ENCODE measurements at regions not wholly inside any gene's neighbourhood (a gene's known extent, or its start where the extent isn't known, plus 50 kb on each side); places are given as distances from the start of the nearest gene placed in this dataset.
"Not testable (repeated sequence)": the region's sequence is repeated elsewhere in the genome, so short reads cannot be mapped to it uniquely, and the experiment has no call there.

GRCh38 chr16:87035053-87035452 lies 282.1 kb downstream of the C16orf95 start:
- Histone ChIP-seq H4K20me1 (ENCODE audit: insufficient read depth, low read length) (no peaks in the 10 kb centered on the region), H3K9ac (ENCODE audit: low read depth, low read length) (no peak overlapping the region), H2AFZ (ENCODE audit: low read depth, low read length) (no peak overlapping the region), H3K9me3 (ENCODE audit: insufficient read depth, low read length, severe bottlenecking) (no peaks in the 10 kb centered on the region), H3K4me1 (ENCODE audit: insufficient read depth, low read length) (no peaks in the 10 kb centered on the region), H3K27ac (ENCODE audit: low read length) (no peak overlapping the region), H3K4me3 (ENCODE audit: low read depth in 1 of 2, low read length in 2 of 2) (no peak overlapping the region), H3K4me2 (ENCODE audit: insufficient read depth, low read length) (no peak overlapping the region), H3K79me2 (ENCODE audit: insufficient read depth, low read length) (no peaks in the 10 kb centered on the region), H3K36me3 (ENCODE audit: insufficient read depth, low read length) (no peaks in the 10 kb centered on the region), H3K27me3 (ENCODE audit: insufficient read depth, low read length, poor library complexity) (peaks cover 8% of the 10 kb centered on the region)
- DNase-seq (no peak), ATAC-seq (ENCODE audit: insufficient read depth, low read depth) (no peak)
- TF ChIP-seq, protein P1, sequence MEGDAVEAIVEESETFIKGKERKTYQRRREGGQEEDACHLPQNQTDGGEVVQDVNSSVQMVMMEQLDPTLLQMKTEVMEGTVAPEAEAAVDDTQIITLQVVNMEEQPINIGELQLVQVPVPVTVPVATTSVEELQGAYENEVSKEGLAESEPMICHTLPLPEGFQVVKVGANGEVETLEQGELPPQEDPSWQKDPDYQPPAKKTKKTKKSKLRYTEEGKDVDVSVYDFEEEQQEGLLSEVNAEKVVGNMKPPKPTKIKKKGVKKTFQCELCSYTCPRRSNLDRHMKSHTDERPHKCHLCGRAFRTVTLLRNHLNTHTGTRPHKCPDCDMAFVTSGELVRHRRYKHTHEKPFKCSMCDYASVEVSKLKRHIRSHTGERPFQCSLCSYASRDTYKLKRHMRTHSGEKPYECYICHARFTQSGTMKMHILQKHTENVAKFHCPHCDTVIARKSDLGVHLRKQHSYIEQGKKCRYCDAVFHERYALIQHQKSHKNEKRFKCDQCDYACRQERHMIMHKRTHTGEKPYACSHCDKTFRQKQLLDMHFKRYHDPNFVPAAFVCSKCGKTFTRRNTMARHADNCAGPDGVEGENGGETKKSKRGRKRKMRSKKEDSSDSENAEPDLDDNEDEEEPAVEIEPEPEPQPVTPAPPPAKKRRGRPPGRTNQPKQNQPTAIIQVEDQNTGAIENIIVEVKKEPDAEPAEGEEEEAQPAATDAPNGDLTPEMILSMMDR (IDR thresholded peaks at IDR 0.05; ENCODE audit: borderline replicate concordance, extremely low read depth, low read length, poor library complexity, severe bottlenecking): no peak
- TF ChIP-seq EZH2 (IDR thresholded peaks at IDR 0.05; ENCODE audit: borderline replicate concordance, low read depth, low read length, severe bottlenecking): no peak

GRCh38 chr16:87037012-87037411 lies 280.2 kb downstream of the C16orf95 start:
- Histone ChIP-seq H3K9ac (ENCODE audit: low read depth, low read length) (no peak overlapping the region), H3K27me3 (ENCODE audit: insufficient read depth, low read length, poor library complexity) (peaks cover 8% of the 10 kb centered on the region), H4K20me1 (ENCODE audit: insufficient read depth, low read length) (no peaks in the 10 kb centered on the region; the same call in 1 of the 2 replicates), H3K4me2 (ENCODE audit: insufficient read depth, low read length) (no peak overlapping the region), H3K79me2 (ENCODE audit: insufficient read depth, low read length) (no peaks in the 10 kb centered on the region), H2AFZ (ENCODE audit: low read depth, low read length) (no peak overlapping the region), H3K4me1 (ENCODE audit: insufficient read depth, low read length) (no peaks in the 10 kb centered on the region), H3K4me3 (ENCODE audit: low read depth in 1 of 2, low read length in 2 of 2) (no peak overlapping the region), H3K36me3 (ENCODE audit: insufficient read depth, low read length) (no peaks in the 10 kb centered on the region), H3K27ac (ENCODE audit: low read length) (no peak overlapping the region), H3K9me3 (ENCODE audit: insufficient read depth, low read length, severe bottlenecking) (no peaks in the 10 kb centered on the region)
- no peak for TF ChIP-seq EZH2 (IDR thresholded peaks at IDR 0.05; ENCODE audit: borderline replicate concordance, low read depth, low read length, severe bottlenecking)
- TF ChIP-seq, protein P1 (IDR thresholded peaks at IDR 0.05; ENCODE audit: borderline replicate concordance, extremely low read depth, low read length, poor library complexity, severe bottlenecking): no peak
- no peak for ATAC-seq (ENCODE audit: insufficient read depth, low read depth)
- DNase-seq: no peak

- not testable (repeated sequence) for H3K27me3 ChIP-seq (ENCODE audit: insufficient read depth, low read length, poor library complexity); H3K9ac ChIP-seq (ENCODE audit: low read depth, low read length); H3K9me3 ChIP-seq (ENCODE audit: insufficient read depth, low read length, severe bottlenecking); ATAC-seq (ENCODE audit: insufficient read depth, low read depth); H3K4me2 ChIP-seq (ENCODE audit: insufficient read depth, low read length); DNase-seq; H3K27ac ChIP-seq (ENCODE audit: low read length); H4K20me1 ChIP-seq (ENCODE audit: insufficient read depth, low read length); H3K4me1 ChIP-seq (ENCODE audit: insufficient read depth, low read length); H2AFZ ChIP-seq (ENCODE audit: low read depth, low read length); H3K36me3 ChIP-seq (ENCODE audit: insufficient read depth, low read length); H3K4me3 ChIP-seq (ENCODE audit: low read depth in 1 of 2, low read length in 2 of 2); H3K79me2 ChIP-seq (ENCODE audit: insufficient read depth, low read length)
Observed at GRCh38 chr16:87038528-87038927, 278.7 kb downstream of the C16orf95 start.

GRCh38 chr16:87040169-87041117 lies 276.7 kb downstream of the C16orf95 start:
- DNase-seq (no peak), ATAC-seq (ENCODE audit: insufficient read depth, low read depth) (no peak)
- no peak overlapping the region for H3K4me2 ChIP-seq (ENCODE audit: insufficient read depth, low read length)
- H3K79me2 ChIP-seq (ENCODE audit: insufficient read depth, low read length): no peaks in the 10 kb centered on the region
- no peaks in the 10 kb centered on the region for H3K36me3 ChIP-seq (ENCODE audit: insufficient read depth, low read length)
- H2AFZ ChIP-seq (ENCODE audit: low read depth, low read length): no peak overlapping the region
- H3K27me3 ChIP-seq (ENCODE audit: insufficient read depth, low read length, poor library complexity): peaks cover 4% of the 10 kb centered on the region
- H3K27ac ChIP-seq (ENCODE audit: low read length): no peak overlapping the region
- no peaks in the 10 kb centered on the region for H3K4me1 ChIP-seq (ENCODE audit: insufficient read depth, low read length)
- H3K9me3 ChIP-seq (ENCODE audit: insufficient read depth, low read length, severe bottlenecking): no peaks in the 10 kb centered on the region
- no peak for TF ChIP-seq EZH2 (IDR thresholded peaks at IDR 0.05; ENCODE audit: borderline replicate concordance, low read depth, low read length, severe bottlenecking)
- TF ChIP-seq, protein P1 (IDR thresholded peaks at IDR 0.05; ENCODE audit: borderline replicate concordance, extremely low read depth, low read length, poor library complexity, severe bottlenecking): no peak
- no peak overlapping the region for H3K4me3 ChIP-seq (ENCODE audit: low read depth in 1 of 2, low read length in 2 of 2)
- no peaks in the 10 kb centered on the region; the same call in none of the 2 replicates for H4K20me1 ChIP-seq (ENCODE audit: insufficient read depth, low read length)
- no peak overlapping the region for H3K9ac ChIP-seq (ENCODE audit: low read depth, low read length)
